GM19372 (cell line): ENCODE measurements at regions not wholly inside any gene's neighbourhood (a gene's known extent, or its start where the extent isn't known, plus 50 kb on each side); places are given as distances from the start of the nearest gene placed in this dataset.

Experiments
- ATAC-seq: cut with Tn5 transposase; IDR thresholded peaks from one replicate; pipeline ENCODE4 v1.9.1; 2021; ENCODE audit warnings: mild to moderate bottlenecking, low read depth, moderate library complexity; ENCODE audit not compliant: unreplicated experiment

DNA sequence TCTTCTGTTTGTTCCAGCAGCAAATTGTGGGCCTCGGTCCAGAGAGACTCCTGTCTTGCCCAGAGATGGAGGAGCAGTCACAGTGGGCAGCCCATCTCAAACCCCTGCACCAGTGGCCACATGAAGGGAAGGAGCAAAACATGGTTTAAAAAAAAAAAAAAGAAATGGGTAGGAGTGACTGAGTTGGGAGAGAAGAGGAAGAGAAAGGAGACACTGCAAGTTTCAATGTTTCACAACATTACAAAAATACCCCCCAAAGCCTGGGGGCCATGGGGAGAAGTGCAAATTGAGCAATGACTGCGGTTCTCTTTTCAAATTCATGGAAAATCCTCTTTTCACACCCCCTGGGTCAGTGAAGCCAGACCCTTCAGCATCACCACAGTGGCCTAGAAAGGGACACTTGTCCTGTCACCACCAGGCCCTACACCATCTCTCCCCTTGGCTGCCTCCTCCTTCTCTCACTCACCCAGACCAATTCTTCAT lies 117.1 kb downstream of the ZFP36L2 start:
- ATAC-seq = no peak

DNA sequence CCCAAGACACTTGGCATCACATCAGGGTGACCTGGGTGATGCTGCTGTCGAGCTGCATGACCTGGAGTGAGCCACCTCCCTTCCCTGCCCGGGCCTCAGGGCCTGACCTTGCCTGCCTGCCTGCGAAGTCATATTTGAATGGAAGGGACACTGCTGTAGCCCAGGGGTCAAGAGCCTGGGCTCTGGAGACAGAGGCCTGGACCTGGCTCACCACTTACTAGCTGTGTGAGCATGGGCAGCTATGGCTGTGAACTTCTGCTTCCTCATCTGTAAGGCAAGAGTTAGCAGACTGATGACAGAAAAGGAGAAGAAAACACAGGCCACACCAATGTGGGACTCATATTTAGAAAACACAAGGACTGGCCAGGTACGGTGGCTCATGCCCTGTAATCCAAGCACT lies 118.7 kb downstream of the ZFP36L2 start:
- ATAC-seq = no peak

DNA sequence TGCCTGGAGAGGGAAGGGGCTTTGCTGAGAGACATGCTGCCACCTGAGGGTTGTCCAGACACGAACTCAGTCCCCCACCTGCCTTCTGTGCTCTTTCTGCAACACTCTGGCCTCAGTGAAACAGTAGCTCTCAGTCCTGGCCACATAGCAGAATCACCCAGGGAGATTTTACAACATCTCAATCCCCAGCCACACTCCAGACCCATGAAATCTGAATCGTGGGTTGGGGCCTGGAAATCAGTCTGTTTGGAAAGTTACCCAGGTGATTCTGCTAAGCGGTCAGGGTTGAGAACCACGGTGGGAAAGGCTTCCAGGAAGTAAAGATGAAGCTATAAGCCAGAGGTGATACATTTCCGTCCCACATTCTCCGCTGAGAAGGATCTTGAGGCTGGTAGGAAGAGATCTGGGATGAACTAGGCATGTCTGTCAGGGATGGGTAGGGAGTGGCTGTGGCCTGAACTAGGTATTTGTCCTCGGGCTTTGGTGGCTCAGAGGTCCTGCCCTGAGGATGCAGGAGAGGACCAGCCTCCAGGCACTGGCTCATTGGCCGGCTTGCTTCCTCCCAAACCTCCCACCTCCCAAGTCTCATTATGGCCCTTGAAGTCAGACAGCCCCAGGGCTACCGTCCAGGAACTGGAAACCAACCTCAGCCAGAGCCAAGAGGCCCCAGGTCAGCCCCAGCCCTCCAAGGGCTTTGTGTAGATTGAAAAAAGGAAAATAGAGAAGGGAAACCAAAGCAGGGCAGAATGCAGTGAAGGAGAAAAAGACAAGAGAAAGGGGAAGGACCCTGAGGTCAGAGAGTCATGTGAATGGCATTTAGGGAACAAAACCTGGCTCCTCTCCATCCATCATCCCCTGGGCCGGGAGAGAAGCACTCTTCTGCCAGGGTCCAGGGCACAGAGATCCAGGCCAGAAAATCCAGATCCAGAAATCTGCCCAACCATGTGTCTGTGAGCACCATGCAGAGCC lies 119.6 kb downstream of the ZFP36L2 start:
- no peak for ATAC-seq

DNA sequence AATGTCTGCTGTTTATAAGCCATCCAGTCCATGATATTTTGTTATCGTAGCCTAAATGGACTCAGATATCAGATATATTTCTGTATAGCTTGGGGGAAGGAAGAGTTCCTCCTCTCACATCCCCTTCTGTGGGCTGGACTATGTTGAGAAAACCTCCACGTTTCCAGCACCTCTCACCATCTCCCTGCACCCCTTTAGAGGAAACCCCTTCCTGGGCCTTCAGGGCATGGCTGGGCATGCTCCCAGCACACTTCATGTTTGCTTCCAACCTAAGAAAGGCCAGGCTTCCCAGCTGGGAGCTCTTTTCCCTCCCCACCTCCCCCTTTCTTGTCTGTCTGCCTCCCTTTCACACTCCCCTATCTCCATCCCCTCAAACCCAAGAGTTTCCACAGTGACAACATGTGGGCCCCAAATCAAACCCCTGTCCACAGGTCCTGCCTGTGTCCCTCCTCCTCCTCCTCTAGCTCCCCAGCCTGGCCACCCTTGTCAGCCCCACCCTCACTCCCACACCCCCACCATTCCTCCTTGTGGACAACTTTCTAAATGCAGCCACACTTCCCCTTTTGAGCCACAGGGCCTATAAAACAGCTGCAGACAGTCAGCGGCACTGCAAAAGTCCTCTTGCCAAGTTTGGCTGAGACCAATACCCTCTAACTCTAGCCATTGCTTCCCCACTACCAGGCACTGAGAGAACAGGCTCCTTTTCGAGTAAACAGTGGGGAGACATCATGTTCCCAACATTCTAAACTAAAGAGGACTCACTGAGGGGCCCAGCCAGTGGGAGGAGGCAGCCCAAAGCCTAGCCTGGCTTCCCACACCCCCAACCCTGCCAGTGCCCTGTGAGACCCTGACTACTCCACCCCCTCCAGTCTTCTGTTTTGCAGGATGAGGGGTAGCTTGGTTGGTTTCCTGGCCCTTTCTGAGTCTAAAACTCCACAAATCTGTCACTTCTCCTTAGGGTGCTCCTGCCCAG lies 120.5 kb downstream of the ZFP36L2 start:
- peak; percentile 56 for ATAC-seq

DNA sequence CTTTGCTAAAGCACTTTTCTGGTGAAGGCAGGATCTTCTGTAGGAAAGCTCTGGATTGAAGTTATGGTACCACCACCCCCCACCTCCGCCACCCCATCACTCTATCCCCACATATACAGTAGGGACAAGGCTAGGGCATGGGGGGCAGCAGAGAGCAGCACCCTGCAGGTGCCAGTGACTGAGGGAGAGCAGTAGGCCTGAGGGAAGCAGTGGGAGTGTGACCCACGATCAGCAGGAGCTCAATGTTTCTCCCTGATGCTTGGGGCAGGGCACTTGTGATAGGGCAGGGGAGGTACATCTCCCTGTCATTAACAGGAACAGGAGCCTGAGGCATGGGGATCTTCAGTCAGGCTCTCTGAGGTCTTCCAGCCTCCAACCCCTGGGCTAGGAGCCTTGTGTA lies 121.6 kb downstream of the ZFP36L2 start:
- ATAC-seq = no peak

DNA sequence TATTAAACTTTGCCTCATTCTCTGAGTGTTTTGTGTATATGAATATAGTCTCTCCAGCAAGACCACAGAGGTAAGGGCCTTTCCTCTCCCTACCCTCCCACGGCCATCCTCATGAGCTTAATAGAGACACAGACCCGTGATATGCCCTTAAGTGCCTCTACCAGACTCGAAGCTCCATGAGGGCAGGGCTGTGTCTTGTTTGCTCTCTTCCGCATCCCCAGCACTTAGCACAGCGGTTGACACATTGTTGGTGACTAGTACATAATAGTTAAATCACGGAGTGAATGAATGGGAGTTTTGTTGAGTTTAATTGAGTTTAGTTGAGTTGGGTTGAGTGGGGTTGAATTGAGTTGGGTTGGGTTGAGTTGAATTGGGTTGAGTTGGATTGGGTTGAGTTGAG lies 122.3 kb downstream of the ZFP36L2 start:
- no peak for ATAC-seq

DNA sequence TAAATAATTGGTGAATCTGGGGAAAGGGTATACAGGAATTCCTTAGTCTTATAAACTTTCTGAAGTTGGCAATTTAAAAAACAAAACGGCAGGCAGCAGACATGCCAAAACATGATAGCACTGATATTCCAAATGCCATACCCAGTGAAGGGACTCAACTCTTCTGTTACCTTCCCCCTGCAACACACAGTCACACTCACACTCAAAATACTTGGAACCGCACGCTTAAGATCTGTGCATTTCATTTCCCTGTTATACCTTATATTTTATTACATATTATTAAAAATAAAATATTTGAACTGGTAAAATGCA lies 123.4 kb downstream of the ZFP36L2 start:
- no peak for ATAC-seq

DNA sequence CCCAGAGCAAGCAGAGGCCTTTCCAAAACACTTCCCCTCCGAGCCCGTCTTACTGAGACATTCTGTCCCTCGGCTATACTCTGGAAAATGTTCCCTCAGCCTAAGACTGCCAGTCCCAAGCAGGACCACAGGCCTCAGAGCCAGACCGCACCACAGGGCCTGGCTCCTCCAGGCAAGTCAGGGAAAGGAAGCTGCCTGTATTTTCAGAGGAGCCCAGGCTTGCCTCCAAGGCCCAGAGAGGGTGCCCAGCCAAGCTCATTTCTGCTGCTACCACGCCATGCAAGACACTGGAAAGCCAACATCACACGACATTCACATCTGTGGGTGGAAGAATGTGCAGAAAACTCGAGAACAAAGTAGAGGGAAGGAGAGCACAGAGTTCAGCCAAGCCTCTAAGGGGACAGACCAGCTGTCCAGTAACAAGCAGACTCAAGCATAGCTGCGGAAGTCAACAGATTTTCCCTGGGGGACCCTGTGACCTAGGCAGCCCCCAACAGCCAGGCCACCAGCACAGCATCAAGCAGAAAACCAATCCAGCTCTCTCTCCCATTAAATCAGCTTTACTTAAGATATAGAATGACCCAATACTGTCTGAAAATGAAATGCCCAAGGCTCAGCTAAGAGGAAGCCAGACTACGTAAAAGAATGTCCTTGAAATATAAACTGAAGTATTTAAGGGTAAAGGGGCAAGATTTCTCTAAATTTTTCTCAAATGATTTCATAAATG lies 123.9 kb downstream of the ZFP36L2 start:
- ATAC-seq = no peak

DNA sequence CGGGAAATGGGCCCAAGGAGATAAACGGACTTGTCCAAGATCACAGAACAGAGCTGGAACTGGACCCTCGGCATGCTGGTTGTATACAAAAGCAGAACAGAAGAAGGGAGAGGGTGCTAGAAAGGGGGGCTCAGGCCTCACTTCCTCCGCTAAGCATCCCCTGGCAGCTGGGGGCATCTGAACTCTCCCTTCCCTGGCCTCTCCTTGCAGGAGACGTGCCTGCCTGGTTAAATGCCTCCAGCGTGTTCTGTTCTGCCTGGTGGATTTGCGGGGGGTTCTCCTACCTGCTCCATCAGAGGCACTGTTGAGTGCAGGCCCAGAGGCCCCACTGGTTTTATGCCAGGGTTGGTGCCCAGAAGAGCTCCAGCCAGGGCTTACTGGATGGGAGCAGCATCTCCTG lies 124.7 kb downstream of the ZFP36L2 start:
- ATAC-seq = no peak

DNA sequence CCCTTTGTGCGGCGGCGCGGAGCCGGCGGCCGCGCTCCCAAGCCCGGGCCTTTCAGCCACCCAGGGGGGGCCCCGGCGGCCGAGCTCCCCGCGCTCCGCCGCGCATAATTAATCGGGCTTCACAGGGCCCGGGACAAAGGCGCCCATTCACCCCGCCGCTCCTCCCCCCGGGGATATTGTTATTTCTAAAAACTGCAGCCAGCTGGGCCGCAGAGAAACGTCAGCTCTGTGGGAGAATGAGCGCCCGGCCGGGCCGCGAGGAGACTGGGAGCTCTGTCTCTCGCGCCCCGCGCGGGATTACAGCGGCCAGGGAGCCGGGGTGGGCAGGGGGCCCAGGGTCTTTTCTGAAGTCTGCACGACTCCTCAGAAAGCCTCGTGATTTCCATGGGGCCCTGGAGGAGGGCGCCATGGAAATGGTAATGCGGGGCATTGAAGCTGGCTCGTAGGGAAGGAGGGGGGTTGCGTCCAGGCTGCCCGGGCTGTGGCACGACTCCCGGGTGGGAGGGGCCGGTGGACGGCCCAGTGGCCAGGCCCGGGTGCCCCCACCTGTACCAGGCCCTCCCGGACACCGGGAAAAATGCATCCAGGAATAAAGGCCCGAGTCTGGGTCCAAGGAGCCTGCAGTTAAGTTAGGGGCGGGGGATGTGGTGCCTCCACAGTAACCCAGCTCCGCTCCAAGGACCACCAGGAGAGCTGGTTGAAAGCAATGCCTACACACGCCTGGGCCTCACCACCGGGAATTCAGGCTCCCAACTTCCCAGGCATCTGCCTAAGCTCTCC lies 125.3 kb downstream of the ZFP36L2 start:
- no peak for ATAC-seq

DNA sequence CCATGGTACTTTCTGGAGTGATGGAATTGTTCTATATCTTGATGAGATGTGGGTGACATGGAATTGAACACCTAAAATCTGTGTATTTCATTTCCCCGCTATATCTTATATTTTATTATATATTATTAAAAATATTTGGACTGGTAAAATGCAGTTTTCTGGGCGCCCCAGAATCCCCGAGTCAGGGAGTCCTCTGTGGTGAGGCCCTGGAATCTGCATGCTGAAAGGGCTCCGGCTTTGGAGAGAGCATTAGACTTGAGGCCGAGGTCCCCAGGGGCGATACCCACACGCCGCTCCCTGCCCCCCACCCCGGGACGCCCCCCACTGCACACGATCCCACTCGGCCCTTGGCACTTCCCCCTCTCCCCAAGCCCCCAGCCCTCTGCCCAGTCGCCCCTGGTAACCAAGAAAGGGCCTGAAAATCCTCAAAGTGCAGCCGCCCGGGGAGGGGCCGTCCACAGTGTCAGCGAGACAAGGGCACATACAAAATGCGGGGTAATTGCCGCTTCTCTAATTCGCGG lies 126.0 kb downstream of the ZFP36L2 start:
- ATAC-seq = no peak

DNA sequence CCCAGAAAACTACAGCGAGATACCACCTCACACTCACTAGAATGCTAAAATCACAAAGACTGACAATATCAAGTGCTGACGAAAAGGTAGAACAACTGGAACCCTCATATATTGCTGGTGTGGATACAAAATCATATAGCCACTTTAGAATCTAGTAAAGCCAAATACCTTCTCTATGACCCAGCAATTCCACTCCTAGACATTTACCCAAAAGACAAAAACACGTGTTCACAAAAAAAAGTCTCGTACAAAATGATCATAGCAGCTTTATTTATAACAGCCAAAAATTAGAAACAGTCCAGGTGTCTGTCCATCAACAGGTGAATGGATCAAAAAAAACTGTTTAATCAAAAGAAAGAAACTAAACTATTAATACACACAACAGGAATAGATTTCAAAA lies 126.6 kb downstream of the ZFP36L2 start:
- no peak for ATAC-seq

DNA sequence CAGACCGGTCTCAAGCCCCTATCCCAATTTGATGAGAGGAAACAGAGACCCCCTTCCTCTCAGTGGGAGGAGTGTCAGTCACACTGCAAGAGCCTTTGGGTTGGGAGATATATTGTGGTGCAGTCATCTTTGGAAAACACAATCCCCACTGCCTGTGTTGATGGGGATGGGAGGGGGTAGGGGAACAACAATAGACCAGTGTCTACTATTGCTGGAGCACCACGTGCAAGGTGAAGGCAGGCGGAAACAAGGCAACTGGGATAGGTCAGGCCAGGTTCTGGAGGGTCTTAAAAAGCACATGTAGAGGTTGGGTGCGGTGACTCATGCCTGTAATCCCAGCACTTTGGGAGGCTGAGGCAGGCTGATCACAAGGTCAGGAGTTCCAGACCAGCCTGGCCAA lies 127.9 kb downstream of the ZFP36L2 start:
- no peak for ATAC-seq

DNA sequence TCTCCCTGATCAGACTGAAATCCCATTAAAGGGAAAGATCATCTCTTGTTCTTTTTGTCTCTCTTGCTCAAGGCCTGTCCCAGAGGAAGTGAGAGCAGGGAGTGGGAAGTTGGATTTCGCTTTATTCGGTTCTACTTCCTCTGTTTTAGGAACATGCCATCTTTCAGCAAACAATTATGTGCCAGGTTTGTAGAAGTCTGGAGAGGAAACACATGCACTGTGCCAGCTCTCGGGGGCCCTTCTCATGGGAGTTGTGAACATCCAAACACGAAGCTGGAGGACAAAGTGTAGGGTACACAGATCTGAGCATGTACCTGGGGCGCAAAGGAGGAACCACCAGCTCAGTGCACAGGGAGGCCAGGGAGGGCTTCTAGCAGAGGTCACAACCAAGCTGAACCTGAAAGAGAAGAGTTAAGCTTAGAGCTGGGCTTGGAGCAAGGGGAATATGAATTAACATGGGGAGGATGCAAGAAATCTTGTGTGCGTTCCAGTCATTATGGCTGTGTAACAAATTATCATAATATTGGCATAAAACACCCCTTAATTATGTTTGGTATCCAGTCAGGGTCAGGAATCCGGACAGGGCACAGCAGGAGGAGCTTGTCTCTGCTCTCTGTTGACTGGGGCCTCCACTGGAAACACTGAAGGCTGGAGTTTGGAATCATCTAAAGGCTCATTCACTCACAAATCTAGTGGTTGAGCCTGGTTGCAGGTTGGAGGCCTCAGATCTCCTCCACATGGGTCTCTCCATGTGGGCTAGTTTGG lies 128.6 kb downstream of the ZFP36L2 start:
- ATAC-seq = no peak

DNA sequence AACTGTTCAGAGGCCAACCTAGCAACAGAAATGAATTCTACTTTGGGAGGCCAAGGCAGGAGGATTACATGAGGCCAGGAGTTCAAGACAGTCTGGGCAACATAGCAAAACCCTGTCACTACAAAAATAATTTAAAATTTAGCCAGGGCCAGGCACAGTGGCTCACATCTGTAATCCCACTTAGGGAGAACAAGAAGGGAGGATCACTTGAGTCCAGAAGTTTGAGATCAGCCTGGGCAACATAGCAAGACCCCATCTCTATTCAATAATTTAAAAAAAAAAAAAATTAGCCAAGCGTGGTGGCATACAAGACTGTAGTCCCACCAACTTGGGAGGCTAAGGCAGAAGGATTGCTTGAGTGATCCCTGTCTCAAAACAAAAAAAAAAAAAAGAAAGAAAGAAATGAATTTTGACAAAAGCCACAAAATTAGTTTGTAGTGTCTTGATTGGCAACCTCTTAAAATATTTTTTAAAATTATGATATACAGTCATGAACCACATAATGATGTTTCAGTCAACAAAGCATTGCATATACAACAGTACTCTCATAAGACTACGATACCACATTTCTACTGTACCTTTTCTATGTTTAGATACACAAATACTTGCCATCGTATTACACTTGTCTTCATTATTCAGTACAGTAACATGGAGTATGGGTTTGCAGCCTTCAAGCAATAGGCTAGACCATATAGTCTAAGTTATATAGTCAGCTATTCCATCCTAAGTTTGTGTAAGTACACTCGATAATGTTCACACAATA lies 130.7 kb downstream of the ZFP36L2 start:
- ATAC-seq = no peak

DNA sequence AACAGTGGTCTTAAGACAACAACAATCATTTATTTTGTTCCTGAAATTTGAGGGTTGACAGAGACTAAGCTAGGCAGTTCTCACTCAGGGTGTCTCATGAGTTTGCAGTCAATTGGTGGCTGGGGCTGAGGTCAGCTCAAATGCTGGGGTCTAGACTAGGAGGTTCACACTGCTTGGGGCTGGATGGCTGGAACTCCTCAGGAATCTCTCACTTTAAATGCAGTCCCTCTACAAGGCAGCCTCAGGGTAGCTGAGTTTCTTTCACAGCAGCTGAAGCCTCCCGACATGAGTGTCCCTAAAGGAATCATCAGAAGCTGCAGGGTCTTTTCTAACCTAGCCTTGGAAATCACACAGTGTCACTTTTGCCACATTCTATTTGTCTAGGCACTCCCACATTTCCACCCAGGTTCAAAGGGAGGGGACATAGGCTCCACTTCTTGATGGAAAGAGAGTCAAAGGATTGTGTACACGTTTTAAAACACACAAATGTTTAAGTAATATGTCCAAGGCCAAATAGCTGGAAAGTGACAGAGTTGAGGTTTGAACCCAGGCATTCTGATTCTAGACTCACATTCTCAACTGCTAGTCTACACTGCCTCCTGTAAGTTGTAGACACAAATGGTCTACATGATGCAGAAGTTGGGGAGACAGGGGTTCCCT lies 133.8 kb downstream of the ZFP36L2 start:
- no peak for ATAC-seq

DNA sequence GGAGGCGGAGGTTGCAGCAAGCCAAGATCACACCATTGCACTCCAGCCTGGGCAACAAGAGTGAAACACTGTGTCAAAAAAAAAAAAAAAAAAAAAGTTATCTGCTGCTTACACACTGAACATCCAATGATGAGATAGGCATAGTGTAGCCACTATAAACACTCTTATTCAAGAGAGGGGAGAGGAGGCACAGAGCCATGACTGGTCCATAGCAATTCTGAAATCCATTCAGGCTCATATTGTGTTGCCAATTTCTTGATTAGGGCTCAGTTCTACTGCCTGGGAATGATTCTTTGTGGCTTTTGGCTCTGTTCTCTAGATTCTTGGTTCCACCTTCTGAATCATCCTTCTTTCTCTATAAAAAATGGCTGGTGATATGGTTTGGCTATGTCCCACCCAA lies 136.1 kb downstream of the ZFP36L2 start:
- no peak for ATAC-seq
